ENCODE measurements at regions not wholly inside any gene's neighbourhood (a gene's known extent, or its start where the extent isn't known, plus 50 kb on each side); places are given as distances from the start of the nearest gene placed in this dataset.
"Not testable (repeated sequence)": the region's sequence is repeated elsewhere in the genome, so short reads cannot be mapped to it uniquely, and the experiment has no call there.

DNA sequence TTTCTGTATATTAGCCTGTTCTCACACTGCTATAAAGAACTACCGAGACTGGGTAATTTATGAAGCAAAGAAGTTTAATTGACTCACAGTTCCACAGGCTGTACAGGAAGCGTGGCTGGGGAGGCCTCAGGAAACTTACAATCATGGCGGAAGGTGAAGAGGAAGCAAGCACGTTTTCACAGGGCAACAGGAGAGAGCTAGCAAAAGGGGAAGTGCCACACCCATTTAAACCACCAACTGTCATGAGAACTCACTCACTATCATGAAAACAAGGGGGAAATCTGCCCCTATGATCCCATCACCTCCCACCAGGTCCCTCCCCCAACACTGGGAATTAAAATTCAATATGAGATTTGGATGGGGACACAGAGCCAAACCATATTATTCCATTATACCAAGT is 358.6 kb downstream of the OTUD1 start:
- TF ChIP-seq ZNF513 (tag by site-specific recombination; IDR thresholded peaks at IDR 0.05); ZNF169 (tag by site-specific recombination; IDR thresholded peaks at IDR 0.05); ZNF146 (tag by site-specific recombination; IDR thresholded peaks at IDR 0.05); ZNF391 (tag by site-specific recombination; IDR thresholded peaks at IDR 0.05; ENCODE audit: borderline replicate concordance, low read depth); ZFP41 (tag by site-specific recombination; IDR thresholded peaks at IDR 0.05; ENCODE audit: borderline replicate concordance); HOXC10 (CRISPR knock-in tag; IDR thresholded peaks at IDR 0.05); TRIM28 (IDR thresholded peaks at IDR 0.05; ENCODE audit: borderline replicate concordance, low read length); ZNF138 (tag by site-specific recombination; IDR thresholded peaks at IDR 0.05; ENCODE audit: borderline replicate concordance); ZNF302 (tag by site-specific recombination; IDR thresholded peaks at IDR 0.05; ENCODE audit: low read depth); SETDB1 (IDR thresholded peaks at IDR 0.05; ENCODE audit: insufficient read length, low read length); MZF1 (tag by site-specific recombination; IDR thresholded peaks at IDR 0.05; ENCODE audit: borderline replicate concordance); ZSCAN4 (tag by site-specific recombination; IDR thresholded peaks at IDR 0.05): not testable (repeated sequence)
- TF ChIP-seq, protein P1, sequence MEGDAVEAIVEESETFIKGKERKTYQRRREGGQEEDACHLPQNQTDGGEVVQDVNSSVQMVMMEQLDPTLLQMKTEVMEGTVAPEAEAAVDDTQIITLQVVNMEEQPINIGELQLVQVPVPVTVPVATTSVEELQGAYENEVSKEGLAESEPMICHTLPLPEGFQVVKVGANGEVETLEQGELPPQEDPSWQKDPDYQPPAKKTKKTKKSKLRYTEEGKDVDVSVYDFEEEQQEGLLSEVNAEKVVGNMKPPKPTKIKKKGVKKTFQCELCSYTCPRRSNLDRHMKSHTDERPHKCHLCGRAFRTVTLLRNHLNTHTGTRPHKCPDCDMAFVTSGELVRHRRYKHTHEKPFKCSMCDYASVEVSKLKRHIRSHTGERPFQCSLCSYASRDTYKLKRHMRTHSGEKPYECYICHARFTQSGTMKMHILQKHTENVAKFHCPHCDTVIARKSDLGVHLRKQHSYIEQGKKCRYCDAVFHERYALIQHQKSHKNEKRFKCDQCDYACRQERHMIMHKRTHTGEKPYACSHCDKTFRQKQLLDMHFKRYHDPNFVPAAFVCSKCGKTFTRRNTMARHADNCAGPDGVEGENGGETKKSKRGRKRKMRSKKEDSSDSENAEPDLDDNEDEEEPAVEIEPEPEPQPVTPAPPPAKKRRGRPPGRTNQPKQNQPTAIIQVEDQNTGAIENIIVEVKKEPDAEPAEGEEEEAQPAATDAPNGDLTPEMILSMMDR (tag by site-specific recombination; IDR thresholded peaks at IDR 0.05), result not testable (repeated sequence)

All from HEK293 (cell line).